CD4-positive, alpha-beta T cell treated with Interleukin-4 for 4 hours (primary cell): ENCODE measurements at regions not wholly inside any gene's neighbourhood (a gene's known extent, or its start where the extent isn't known, plus 50 kb on each side); places are given as distances from the start of the nearest gene placed in this dataset.
"Not testable (repeated sequence)": the region's sequence is repeated elsewhere in the genome, so short reads cannot be mapped to it uniquely, and the experiment has no call there.

Experiments
- DNase-seq: peaks from one replicate; pipeline ENCODE4 v3.0.0-alpha.2; 2020

DNA sequence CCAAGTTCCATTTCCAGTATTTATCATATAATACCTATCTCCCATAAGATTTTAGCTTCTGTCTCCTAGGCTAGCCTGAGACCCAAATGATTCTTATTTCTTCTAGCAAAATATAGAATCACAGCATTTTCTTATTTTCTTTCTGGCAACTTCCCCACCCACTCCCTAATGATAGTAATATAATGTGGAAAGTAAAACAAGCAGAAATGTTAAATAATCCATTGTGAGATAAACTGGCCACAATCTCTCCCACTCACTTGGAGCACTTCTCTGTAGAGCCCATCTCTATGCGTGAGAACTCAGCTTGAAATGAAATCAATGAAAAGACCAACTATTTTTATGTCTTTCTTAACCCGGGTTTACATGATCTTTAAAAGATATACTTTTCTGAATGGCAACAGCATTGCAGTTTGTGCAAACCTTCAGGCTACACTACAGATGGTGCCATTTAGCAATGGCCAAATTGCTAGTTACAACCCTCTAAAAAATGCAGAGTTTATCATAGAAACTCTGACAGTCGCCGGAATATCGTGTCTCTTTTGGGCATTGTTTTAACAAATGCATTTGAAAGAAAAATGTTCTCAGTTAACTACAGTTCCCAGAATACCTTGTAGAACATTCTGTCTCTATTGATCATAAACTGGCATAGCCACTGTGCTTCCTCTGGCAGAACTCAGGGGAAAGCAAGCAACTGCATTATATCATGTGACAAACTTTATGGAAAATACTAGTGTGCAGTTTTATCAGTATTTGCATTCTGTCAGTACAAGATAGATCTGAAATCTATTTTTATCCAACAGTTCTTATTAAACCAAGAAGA, 1407.4 kb upstream of the ZEB2 start:
- DNase-seq, result no peak

DNA sequence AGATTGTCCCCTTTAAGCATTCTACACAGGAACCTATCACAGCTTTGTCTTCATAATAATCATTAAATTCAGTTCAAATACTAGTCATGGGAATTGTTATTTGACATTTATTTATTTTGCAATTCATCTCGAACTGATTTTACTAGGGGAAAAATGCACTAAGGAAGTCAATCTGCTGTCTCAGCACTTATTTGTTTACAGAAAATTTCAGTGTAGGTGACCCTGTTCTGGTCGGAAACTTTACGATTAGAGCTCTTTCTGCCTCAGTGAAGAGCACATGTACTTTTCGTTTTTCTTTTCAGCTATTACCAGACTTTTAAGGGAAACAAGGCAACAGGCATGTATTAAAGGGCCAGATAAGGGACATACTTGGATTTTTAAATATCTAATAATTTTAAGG, 1405.7 kb upstream of the ZEB2 start:
- DNase-seq, result no peak

GRCh38 chr2:145919477-145919876, 1399.6 kb upstream of the ZEB2 start:
- DNase-seq, result no peak

- DNase-seq, result no peak
Measured at GRCh38 chr2:145918951-145919350, 1399.0 kb upstream of the ZEB2 start.

DNA sequence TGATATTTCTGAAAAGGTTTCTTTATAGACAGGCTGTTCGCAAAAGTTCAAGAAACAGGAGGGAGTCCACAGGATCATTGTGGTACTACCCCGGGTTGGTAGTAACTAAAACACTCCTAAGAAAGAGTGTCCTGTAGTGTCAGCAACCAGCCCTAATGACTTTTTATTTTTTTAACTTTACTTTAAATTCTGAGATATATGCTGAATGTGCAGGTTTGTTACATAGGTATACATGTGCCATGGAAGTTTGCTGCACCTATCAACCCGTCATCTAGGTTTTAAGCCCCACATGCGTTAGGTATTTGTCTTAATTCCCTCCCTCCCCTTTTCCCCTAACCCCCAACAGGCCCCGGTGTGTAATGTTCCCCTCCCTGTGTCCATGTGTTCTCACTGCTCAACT, 1396.9 kb upstream of the ZEB2 start:
- no peak for DNase-seq

DNA sequence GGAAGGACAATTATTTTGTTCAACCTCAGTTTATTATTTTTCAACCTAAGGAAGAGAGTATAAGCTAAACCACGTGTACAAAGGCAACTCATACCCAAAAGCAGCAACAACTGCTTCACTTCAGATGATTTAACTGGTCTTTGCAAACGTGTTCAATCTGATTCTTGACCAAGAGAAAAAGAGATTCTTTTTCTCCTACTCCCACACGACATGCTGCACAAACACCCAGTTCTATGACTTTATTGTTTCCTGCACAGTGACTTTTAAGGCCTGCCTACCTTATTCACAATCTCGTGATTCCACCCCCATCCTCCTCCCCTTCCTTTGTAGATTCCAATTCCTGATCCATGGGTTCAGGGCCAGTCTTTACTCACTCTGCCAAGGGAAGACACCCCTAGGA, 1394.8 kb upstream of the ZEB2 start:
- no peak for DNase-seq

DNA sequence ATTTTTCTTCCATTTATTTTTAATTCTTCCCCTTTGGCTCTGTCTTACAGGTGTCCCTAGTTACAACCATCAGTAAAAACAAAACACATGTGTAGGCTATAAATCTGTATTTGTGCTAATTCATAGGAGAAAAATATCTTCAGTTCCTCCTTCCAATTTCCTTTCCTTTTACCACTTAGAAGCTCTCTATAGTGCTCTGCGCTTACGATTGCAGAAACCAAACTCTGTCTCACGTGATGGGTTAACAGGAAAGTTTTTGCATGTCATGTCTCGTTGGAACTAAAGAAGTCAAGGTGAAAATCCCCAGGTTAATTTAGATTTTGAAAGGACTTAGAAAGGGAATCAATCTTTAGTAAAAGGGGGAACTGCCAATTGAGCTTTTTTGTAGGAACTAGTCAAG, 1390.5 kb upstream of the ZEB2 start:
- DNase-seq, result no peak

GRCh38 chr2:145909766-145910165, 1389.8 kb upstream of the ZEB2 start:
- DNase-seq, result no peak

DNA sequence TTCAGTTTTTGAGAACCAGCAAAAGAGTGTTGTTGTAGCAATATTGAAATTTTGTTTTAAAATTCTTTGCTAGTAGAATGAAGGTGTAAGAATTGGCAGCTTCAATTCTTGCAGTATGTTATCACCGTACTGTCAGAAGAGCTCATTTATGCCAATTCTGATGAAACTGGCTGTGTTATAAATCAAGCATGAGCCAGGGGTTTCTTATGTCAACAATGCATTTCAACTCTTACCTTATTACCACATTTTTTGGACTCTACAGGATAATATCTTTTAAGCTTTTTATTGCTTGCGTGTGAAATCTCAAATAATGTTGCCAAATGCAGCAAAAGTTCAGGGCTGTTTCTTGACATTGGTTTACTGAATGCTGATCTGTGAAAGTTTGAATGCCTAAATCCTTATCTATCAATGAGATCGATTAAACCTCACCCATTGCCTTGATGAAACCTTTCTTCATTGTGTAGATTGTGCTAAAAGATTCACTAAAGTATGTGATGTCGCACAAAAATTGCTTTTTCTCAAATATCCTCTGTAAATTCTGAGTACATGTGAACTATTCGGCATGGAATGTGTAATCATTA, 1389.3 kb upstream of the ZEB2 start:
- DNase-seq, result no peak

DNA sequence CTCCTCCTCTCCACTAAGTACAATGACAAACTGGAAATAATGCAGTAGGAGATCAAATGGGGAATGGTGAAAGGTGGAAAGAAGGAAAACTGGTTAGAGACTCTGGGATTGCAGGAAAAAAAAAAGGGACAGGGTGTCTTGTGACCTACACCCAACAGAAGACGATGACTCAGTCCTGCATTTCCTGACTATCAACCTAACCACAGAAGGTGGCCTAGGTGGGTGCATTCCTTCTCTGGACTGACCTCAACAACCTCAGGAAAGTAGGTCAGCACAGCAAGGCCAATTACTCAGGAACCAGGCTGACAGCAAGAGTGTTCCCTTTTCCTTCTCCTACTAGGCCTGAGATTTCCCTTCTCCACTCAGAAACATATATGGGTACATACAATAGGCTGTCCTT, 1386.4 kb upstream of the ZEB2 start:
- DNase-seq, result no peak

GRCh38 chr2:145905371-145905770, 1385.5 kb upstream of the ZEB2 start:
- no peak for DNase-seq

- DNase-seq, result no peak
Measured at GRCh38 chr2:145897151-145897550, 1377.2 kb upstream of the ZEB2 start.

GRCh38 chr2:145887915-145888314, 1368.0 kb upstream of the ZEB2 start:
- DNase-seq, result no peak

GRCh38 chr2:145880997-145881396, 1361.1 kb upstream of the ZEB2 start:
- DNase-seq, result not testable (repeated sequence)

GRCh38 chr2:145875016-145875415, 1355.1 kb upstream of the ZEB2 start:
- no peak for DNase-seq

- DNase-seq, result no peak
Measured at GRCh38 chr2:145874466-145874865, 1354.5 kb upstream of the ZEB2 start.

DNA sequence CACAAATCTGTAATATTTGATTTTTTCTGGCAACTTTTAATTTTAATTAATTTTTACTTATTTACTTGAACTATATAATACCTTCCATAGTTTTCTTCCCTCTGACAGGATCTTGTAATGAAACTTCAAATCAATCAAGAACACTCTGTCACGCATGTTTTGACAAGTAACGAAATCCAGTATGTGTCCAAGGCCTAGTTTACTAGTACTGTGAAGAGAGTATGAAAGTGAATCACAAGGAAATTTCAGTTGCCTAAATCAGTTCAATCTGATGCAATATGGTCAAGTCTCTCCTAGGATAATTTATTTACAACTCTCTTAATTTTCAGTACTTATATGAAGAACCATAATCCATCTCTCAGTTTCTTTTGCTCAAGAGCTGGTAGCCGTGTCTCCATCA, 1344.6 kb upstream of the ZEB2 start:
- DNase-seq, result no peak

DNA sequence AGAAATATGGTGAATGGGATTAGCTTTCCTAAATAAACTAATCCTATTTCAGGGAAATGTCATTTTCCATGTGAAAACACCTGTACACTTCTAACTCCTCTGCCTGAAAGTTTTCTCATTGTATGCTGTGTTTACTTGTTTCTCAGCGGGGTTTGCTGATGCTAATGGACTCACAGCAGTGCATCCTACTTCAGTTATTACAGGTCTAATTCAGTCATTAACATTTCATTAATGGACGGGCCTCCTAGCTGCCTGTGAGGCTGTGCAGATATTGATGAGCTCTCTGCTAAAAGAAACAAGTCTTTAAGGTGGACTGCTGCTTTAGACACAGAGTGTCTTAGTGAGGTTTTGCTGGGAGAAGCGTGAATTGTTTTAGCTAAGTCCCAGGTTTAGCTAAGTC, 1342.0 kb upstream of the ZEB2 start:
- DNase-seq, result no peak

GRCh38 chr2:145860083-145860482, 1340.2 kb upstream of the ZEB2 start:
- DNase-seq, result no peak

GRCh38 chr2:145855142-145855541, 1335.2 kb upstream of the ZEB2 start:
- DNase-seq, result no peak

DNA sequence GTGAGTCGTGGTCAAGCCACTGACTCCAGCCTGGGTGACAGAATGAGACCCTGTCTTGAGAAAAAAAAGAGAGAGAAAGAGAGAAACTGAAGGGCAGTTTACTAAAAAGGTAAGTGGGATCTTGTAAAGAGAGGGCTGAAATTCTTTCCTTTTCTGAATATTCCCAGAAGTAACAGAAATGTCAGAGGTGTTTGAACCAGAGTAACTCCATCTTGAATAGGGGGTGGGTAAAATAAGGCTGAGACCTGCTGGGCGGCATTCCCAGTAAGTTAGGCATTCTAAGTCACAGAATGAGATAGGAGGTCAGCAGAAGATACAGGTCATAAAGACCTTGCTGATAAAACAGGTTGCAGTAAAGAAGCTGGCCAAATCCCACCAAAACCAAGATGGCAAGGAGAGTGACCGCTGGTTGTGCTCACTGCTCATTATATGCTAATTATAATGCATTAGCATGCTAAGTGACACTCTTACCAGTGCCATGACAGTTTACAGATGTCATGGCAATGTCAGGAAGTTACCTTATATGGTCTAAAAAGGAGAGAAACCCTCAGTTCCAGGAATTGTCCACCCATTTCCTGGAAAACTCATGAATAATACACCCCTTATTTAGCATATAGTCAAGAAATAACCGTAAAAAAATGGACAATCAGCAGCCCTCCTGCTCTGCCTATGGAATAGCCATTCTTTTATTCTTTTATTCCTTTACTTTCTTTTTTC, 1334.3 kb upstream of the ZEB2 start:
- no peak for DNase-seq

DNA sequence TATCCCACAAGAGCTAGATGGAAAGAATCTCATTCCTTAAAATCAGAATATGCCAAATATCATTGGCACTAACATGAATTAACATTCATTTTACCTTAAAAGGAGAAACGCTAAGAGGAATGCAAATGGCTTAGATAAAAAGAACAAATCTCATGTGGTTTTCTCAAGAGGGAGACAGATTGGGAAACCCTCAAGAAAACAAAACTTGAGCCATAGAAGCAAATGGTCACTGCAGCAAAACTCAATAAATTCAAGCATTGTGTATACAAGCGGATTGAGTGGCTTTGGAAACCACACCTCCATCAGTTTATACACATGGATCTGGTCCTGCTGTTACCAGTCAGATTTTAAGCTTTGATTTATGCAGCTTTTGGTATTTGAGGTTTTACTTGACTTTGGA, 1331.8 kb upstream of the ZEB2 start:
- DNase-seq, result no peak

DNA sequence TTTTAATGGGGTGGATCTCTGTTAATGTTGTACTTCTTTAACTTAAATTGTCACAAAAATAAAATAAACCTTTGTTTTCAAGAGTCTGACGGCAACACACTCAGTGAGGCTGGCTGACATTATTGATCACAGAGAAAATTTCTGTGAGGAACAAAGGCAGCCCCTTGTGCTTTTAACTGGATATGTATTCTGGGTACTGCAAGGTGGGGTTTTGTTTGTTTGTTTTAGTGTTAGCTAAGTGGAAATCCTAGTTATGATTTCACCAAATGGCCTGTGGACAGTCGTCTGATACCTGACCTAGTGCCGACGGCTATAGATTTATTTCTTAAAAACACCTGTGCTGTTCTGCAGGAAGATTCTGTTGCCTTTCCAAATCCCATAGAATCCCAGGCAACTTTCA, 1329.5 kb upstream of the ZEB2 start:
- DNase-seq, result no peak

DNA sequence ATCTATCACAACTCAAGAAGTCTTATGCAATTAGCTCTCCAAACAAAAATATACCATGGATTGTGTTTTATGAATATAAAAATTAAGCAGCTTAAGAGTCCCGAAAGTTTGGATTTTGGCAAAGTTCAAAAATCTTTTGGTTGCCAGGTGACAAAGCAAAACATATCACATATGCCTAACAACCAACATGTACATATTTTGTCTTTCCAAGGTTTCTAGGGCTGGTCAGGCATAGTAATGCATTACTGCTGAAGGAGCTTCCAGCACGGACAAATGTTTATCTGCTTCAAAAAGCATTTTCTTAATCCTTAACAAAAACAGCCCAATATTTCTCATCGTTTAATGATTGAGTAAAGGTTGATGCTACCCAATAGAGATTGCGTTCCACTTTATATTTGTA, 1327.1 kb upstream of the ZEB2 start:
- DNase-seq, result no peak
